GM19452 (cell line): ENCODE measurements at regions not wholly inside any gene's neighbourhood (a gene's known extent, or its start where the extent isn't known, plus 50 kb on each side); places are given as distances from the start of the nearest gene placed in this dataset.
"Not testable (repeated sequence)": the region's sequence is repeated elsewhere in the genome, so short reads cannot be mapped to it uniquely, and the experiment has no call there.

Experiments
- ATAC-seq: cut with Tn5 transposase; IDR thresholded peaks from one replicate; pipeline ENCODE4 v1.9.1; 2021; ENCODE audit not compliant: unreplicated experiment

DNA sequence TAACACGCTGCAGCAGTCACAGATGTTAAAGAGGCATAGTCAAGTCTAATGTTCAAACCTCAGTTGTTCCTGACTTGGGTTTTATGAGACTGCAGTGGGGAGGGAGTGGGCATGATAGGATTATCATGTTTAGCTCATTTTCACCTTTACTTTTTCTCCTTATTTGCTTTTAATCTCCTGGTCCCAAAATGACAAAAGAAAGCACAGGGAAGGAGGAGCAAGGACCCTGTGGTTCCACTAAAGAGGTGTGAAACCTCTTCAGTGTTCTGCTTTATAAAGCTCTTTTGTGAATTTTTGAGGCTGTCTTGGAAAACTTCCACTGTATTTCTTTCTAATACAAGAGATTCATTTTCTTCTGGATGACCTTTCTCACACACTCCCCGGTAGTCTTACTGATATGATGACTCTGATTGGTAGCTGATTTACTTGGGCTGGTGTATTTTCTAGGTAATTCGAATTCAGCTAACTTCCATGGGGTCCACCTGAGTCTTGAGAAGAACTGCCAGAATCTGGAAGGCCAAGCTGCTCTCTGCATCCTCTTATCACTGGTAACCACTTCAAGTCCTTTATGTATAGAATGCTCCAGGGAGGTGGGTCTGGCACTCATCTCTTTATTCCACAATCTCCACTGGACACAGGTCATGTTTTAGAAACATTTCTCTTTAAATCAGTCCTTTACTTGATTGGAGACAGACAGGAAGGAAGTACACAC, 1364.4 kb upstream of the CDH9 start:
- ATAC-seq = no peak

DNA sequence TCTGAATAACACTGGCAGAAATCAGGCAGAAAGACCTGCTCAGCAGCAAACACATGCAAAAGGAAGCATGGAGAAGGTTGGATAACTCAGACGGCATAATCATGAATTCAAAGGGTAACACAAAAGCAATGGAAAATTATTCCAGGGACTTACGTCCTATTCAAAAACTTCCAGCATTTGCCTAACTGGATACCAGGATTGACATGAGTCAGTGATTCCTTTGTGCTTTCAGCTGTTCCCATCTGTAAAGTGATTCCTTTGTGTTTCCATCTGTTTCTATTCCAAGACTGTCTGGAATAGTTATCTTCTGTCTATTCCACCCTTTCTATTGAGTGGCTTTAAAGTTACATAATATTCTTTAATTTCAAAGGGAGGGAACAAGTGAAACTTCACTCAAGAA, 1361.7 kb upstream of the CDH9 start:
- no peak for ATAC-seq

DNA sequence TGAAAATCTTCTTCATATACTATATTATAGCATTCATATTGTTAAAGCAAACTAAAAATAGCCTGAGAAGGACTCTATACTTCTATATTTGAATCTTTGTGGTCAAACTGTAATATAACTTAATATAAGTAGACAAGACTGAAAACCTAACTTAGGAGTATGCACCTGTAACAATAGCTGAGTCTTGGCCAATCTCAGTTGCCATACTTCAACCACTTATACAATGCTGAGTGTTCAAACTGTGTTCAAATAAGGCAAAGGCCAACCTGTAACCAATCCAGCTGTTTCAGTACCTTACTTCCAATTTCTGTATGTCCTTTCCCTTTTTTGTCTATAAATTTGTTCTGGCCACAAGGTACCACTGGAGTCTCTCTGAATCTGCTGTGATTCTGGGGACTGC, 1360.8 kb upstream of the CDH9 start:
- no peak for ATAC-seq

DNA sequence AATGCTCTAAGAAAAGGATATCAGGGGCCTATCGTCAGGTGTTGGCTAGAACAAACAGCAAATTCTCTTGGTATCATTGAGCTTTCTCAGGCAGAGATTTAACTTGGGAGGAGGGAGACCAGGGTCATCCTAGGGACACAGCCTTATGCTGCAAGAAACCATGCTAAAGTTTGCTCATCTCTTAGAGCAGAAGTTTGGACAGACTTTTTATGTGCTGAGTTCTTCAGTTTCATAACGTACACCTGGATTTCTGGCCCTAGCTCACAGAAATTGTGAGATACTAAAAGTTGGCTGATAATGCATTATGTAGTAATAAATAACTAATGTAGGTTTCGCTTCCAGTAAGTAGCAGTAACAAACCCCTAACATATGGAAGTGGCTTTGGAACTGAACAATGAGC, 1359.8 kb upstream of the CDH9 start:
- ATAC-seq = no peak

DNA sequence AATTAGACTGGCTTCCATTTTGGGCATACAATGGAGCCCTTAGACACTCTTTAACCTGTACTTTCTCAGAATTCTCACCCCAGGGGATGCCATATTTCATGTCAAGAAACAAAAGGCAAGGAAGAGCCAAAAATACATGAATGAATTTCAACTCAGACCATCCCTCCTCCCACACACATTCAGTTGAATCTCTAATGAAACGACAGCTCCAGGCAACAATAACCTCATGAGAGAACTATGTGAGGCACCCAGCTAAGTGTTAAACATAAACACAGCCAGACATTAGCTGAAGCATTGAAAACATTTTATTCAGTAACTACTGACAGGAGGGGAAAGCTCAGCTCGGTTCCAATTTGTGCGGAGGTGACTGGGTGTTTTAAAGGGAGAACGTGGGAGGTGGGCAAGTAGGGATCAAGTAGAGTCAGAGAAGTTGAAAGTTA, 1359.1 kb upstream of the CDH9 start:
- ATAC-seq = no peak

DNA sequence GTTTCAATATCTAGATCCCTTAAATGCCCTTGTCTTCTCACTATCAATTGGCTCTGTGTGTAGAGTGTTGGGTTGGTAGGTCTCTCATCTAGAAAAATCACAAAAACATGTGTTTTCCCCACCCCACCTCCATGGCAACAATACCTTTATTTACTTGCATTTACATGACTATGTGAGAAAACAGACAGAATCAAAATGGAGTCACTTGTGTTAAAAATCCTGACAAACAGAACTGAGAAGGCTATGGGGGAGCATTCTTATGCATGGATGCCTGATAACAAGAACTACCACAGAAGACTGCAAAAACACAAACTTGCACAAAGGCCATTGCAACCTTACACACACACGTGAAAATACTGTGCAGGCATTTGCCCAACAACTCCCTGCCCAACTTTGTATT, 1352.9 kb upstream of the CDH9 start:
- ATAC-seq = no peak

DNA sequence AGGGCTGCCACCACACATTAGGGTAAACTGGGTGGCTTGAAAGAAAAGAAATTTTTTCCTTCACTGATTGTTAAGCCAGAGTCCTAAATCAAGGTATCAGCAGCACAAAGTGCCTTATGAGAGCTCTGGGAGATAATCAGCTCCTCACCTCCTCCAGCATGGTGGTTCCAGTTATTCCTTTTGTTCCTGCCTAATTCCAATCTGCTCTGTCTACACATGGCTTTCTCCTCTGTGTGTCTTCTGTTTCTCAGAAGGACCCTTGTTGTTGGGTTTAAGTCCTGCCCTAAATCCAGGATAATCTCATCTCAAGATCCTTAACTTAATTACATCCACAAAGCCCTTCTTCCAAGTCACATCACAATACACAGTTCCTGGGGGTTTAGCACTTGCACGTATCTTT, 1352.0 kb upstream of the CDH9 start:
- ATAC-seq = no peak

DNA sequence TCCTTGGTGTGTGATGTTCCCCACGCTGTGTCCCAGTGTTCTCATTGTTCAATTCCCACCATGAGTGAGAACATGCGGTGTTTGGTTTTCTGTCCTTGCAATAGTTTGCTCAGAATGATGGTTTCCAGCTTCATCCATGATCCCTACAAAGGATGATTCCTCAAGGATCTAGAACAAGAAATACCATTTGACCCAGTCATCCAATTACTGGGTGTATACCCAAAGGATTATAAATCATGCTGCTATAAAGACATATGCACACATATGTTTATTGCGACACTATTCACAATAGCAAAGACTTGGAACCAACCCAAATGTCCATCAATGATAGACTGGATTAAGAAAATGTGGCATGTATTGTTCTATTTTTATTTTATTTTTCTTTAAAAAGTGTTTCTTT, 1351.3 kb upstream of the CDH9 start:
- not testable (repeated sequence) for ATAC-seq

DNA sequence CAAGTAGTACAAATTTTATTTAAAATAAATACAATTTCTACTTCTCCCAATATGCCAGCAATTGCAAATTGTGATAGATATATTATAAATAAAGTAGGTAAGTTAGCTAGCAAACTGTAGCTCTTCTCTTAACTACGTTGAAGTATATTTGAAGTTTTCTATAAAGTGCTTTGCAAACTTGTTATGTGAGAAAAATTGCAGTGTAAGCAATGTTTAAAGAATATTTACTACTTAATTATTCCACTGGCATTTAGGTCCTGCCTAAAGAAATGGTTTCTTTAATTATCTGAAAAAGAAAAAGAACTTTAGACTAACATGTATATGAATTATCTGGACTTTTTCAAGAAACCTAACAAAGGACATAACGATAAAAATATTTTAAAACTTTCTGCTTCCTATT, 1350.0 kb upstream of the CDH9 start:
- ATAC-seq = no peak

DNA sequence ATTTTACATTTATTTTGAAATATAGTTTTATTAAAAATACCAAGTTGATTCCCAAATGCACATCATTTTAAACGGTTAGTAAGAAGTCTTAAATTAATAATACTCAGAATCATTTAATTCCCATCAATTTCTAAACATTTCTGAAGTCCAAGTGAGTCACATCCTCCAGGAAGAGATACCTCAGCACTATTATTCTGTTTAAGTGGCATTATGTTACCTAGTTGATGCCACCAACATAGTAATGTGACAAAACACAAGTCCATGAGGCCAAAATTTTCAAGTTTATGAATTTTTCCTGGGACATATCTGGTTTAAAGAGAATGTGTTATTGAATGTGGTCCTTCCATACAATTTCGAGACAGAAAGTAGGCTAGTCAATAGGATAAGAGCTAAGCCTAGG, 1348.3 kb upstream of the CDH9 start:
- no peak for ATAC-seq

DNA sequence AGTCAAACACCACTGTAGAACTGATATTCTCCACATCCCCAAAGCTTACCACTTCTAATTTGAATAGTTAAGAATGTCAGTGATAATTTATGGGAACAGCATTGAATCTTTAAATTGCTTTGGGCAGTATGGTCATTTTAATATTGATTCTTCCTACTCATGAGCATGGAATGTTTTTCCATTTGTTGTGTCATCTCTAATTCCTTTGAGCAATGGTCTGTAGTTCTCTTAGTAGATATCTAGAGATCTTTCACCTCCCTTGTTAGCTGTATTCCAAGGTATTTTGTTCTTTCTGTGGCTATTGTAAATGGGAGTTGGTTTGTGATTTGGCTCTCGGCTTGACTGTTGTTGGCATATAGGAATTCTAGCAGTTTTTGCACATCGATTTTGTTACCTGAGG, 1341.8 kb upstream of the CDH9 start:
- no peak for ATAC-seq

DNA sequence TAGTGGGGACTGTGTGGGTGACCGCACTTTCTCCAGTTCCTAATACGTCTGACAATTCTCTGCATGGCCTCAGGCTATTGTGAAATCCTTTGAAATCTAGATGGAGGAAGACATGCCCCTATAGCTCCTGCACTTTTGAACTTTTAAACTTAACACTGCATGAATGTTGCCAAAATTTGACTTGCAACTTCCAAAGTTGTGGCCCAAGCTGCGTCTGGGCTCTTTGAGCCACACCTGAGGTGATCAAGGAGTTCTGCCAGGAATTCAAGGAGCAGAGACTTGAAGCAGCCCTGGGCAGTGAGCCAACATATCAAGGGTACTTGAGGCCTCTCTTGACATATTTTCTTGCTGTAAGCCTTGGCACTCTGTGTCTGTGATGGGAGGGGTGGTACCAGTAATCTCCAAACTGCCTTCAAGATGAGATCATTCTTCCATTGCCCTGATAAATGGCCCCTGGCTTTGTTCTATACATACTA, 1336.1 kb upstream of the CDH9 start:
- ATAC-seq = no peak

DNA sequence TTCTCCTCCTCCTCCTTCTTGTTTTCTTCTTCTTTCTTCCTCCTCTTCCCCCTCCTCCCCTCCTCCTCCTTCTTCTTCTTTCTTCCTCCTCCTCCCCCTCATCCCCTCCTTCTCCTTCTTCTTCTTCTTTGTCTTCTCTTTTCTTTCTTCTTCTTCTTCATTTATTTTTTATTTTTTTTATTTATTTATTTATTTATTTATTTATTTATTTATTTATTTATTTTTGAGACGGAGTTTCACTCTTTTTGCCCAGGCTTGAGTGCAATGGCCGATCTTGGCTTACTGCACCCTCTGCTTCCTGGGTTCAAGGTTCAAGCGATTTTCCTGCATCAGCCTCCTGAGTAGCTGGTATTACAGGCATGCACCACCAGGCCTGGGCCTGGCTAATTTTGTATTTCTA, 1332.5 kb upstream of the CDH9 start:
- no peak for ATAC-seq

DNA sequence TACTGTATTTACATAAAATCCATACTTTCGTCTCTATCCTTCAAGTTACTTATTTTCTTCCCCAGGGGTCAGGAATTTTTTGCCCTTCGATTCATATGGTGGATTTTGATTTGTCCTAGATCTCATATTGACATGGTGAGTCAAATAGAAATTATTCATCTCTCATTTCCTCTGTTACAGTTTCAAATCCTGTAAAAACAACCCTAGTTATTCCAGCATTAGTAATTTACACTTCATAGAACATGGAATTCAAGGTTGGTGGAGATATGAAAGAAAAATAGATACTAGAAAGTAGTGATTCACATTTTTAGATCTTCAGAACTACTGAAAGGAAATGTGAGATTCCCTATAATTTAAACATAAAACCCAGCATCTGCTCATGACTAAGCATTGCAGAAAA, 1331.0 kb upstream of the CDH9 start:
- no peak for ATAC-seq

DNA sequence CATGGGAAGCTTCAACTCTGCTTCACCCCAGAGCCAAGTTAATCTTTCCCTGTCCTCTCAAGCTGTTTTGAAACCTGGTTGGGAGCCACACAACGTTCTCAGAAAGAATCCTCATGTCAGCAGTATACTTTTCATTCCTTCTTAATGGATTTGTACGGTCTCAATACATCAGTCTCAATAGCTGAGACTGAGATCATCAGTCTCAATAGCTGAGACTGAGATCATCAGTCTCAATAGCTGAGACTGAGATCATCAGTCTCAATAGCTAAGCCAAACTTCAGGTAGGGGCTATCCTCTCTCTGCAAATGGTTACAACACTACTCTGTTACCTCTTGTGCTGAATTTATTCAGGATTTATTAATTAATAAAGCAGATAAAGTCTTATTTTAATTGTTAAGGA, 1317.4 kb upstream of the CDH9 start:
- no peak for ATAC-seq

DNA sequence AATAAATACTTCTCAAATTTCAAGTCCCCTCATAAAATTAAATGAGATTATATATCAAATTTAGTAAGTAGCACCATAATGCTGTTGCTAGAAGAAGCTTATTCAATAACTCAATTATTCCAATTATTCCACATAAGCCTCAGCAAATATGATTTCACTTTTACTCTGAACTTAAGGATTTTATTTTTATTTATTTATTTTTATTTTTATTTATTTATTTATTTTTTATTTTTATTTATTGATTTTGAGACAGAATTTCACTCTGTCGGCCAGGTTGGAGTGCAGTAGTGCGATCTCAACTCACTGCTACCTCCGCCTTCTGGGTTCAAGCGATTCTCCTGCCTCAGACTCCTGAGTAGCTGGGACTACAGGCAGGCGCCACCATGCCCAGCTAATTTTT, 1308.3 kb upstream of the CDH9 start:
- ATAC-seq = no peak

DNA sequence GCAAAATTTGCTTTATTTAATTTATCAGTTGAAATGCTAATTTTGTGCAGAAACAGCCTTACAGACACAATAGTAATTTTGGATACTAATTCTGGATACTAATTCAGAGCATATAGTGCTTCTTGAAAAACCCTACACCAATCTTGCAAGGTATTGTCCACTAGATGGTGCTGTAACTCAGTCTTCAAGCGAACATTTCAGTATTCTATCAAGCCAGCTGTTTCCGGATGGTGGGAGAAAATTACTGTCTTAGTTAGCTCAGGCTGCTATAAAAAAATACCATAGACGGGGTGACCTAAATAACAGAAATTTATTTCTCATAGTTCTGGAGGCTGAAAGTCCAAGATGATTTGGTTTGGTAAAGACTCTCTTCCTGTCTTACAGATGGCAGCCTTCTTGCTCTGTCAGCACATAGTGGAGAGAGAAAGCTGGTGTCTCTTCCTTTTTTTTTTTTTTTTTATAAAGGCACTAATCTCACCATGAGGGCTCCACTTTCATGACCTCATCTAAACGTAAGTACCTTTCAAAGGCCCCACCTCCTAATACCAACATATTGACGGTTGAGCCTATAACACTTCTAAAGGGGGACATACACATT, 1306.5 kb upstream of the CDH9 start:
- no peak for ATAC-seq

DNA sequence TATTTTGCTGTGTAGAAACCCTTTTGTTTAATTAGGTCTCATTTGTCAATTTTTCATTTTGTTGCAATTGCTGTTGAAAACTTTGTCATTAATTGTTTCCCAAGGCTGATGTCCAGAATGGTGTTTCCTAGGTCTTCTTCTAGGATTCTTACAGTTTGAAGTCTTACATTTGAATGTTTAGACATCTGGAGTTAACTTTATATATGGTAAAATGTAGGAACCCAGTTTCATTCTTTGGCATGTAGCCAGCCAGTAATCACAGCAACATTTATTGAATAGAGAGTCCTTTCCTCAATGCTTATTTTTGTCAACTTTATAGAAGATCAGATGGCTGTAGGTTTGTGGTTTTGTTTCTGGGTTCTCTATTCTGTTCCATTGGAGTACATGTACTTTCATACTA, 1290.8 kb upstream of the CDH9 start:
- no peak for ATAC-seq

DNA sequence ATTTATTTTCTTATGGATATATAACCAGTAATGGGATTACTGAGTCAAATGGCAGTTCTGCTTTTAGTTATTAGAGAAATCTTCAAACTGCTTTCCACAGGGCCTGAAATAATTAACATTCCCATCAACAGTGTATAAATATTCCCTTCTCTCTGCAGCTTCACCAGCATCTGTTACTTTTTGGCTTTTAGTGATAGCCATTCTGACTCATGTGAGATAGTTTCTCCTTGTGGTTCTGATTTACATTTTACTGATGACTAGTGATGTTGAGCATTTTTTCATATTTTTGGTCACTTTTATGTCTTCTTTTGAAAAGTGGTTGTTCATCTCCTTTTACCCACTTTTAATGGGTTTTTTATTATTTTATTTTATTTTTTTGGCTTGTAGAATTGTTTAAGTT, 1290.3 kb upstream of the CDH9 start:
- no peak for ATAC-seq

DNA sequence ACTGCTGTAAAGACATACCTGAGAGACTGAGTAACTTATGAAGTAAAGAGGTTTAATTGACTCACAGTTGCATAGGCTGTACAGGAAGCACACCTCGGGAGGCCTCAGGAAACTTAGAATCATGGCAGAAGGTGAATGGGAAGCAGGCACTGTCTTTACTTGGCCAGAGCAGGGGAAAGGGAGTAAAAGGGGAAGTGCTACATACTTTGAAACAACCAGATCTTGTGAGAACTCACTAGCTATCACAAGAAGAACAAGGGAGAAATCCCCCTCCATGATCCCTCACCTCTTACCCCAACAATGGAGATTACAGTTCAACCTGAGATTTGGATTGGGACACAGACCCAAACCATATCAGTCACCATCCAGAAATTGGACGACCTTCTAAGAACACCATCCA, 1285.8 kb upstream of the CDH9 start:
- ATAC-seq = no peak

DNA sequence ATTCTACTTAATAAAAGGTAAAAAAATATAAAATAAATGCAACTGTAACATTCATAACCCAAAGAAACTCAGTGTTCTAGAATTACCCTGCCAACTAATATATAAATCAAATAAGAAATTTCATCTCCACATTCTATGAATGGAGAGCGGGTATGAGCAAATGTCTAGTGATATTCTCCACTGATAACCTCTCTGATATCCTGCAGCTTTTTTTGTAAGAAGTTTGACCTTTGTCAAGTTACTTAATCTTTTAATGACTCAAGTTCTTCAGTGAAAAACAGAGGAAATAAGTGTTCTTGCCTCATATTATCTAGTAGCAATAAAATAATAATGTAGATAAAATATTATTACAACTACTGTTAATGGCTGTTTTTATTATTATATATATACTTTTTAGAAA, 1275.6 kb upstream of the CDH9 start:
- no peak for ATAC-seq

DNA sequence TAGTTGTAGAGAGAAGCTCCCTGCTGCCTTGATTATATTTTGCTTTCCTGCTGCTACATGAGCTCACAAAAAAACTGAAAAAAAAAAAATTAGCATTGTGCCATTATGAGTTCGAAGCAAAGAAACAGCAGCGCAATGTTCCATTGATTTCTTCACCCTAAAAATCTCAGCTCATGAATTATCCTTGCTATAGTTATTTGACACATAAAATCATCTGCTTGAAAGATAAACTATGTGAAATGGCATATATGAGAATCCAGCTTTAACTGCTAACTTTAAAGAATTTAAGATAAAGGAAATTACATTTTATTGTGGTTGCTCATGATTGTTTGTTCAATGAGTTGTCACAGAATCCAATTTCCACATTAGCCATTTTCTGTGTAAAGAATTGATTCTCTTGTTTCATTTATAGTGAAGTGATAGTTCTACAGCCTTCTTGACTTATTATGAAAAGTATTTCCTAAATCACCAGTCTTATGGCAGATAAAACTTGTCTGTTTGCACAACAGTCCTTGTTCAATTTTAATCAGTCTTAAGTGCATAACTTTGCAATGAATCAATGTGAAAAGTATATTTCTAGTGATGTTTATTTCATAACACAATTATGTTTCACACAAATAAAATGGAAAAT, 1275.0 kb upstream of the CDH9 start:
- ATAC-seq = no peak

DNA sequence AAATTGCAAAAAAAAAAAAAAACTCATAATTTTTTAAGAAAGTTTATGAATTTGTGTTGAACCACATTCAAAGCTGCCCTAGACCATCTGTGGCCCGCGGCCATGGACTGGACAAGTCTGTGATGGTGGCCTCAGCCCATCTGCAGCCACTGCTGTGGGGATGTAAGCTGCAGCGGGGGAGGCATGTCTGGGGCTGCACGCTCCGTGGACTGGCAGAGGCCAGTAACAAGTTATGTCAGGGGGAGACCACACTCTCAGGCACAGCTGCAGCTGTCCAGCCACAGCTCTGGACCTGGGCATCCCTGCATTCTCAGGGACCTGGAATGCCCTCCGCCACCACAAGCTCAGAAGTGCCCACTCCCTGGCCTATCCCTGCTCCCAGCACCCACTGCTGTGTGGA, 1272.3 kb upstream of the CDH9 start:
- no peak for ATAC-seq
